ENCODE measurements at regions not wholly inside any gene's neighbourhood (a gene's known extent, or its start where the extent isn't known, plus 50 kb on each side); places are given as distances from the start of the nearest gene placed in this dataset.

DNA sequence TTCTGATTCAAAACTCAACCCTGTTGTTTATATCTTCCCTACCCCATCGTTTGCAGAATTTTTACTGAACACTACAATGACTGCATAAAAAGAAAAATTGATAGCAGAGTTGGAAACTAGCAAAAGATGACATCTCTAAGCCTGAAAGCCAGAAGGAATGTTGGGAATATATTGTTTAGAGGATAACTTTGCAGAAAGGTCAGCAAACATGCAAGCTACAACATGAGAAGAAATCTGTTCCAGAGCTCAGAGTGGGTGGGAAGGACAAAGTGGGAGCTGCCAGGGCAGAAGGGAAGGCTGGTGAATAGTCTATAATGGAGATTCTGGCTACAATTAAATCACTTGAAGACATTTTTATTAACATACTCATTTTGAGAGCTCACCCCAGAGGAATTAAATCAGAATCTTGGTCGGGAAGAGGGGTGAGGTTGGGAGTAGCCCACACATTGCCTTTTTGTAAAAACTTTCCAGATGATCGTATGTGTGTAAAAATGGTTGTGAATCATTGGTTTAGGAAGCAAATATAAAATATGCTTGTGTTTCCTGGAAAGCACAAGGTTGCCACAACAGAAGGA lies 574.8 kb downstream of the FLRT2 start:
- DNase-seq (ENCODE audit: low read depth) = no peak
- H3K4me3 ChIP-seq (ENCODE audit: low read depth, low read length) = no peak overlapping the region
- TF ChIP-seq, protein P1, sequence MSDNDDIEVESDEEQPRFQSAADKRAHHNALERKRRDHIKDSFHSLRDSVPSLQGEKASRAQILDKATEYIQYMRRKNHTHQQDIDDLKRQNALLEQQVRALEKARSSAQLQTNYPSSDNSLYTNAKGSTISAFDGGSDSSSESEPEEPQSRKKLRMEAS (IDR thresholded peaks at IDR 0.05; ENCODE audit: low read depth, low read length) = no peak
- no peak for TF ChIP-seq MYC (IDR thresholded peaks at IDR 0.05; ENCODE audit: low read depth, low read length)
- no peak for TF ChIP-seq POLR2A (IDR thresholded peaks at IDR 0.05; ENCODE audit: extremely low read depth, insufficient read length)
- TF ChIP-seq, protein P2, sequence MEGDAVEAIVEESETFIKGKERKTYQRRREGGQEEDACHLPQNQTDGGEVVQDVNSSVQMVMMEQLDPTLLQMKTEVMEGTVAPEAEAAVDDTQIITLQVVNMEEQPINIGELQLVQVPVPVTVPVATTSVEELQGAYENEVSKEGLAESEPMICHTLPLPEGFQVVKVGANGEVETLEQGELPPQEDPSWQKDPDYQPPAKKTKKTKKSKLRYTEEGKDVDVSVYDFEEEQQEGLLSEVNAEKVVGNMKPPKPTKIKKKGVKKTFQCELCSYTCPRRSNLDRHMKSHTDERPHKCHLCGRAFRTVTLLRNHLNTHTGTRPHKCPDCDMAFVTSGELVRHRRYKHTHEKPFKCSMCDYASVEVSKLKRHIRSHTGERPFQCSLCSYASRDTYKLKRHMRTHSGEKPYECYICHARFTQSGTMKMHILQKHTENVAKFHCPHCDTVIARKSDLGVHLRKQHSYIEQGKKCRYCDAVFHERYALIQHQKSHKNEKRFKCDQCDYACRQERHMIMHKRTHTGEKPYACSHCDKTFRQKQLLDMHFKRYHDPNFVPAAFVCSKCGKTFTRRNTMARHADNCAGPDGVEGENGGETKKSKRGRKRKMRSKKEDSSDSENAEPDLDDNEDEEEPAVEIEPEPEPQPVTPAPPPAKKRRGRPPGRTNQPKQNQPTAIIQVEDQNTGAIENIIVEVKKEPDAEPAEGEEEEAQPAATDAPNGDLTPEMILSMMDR (IDR thresholded peaks at IDR 0.05; ENCODE audit: low read depth, low read length) = no peak

DNA sequence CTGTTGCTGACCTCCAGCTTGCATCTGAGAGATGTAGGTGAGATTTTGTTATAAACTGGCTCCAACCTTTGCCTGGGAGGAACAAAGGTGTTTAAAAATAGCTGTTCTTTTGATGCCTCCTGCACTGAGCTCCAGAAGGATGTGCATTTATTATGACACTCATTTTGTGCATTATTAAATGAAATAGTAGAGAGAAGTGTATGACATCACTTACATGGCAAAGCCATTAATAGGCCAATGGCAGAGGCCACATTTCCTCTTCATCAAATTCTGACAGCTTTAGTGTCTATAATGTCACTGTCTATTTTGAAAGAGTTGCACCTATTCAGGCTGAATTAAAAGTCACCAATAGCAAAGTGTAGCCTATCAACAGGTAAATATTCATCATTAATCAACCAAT lies 564.6 kb downstream of the FLRT2 start:
- H3K4me3 ChIP-seq (ENCODE audit: low read depth, low read length) = no peak overlapping the region
- DNase-seq (ENCODE audit: low read depth) = no peak
- no peak for TF ChIP-seq MYC (IDR thresholded peaks at IDR 0.05; ENCODE audit: low read depth, low read length)
- no peak for TF ChIP-seq POLR2A (IDR thresholded peaks at IDR 0.05; ENCODE audit: extremely low read depth, insufficient read length)
- TF ChIP-seq, protein P1 (IDR thresholded peaks at IDR 0.05; ENCODE audit: low read depth, low read length) = no peak
- TF ChIP-seq, protein P2 (IDR thresholded peaks at IDR 0.05; ENCODE audit: low read depth, low read length) = no peak

DNA sequence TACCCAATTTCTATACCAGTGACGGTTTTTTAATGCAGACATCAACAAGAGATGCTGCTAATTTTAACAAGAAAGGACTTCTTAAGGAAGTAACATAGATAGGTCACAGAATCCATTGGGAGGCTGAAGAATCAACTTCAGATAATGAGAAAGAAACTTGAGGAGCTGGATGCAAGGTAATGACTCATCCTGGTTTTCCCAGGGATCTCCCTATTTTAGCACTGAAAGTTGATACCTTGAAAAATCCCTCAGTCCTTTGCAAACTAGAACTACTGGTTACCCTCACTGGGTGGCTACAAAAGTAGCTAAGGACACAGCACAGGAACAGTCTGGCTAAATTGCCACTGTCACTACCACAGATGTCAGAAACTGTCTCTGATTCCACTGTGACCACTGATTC lies 561.9 kb downstream of the FLRT2 start:
- TF ChIP-seq MYC (IDR thresholded peaks at IDR 0.05; ENCODE audit: low read depth, low read length) = no peak
- TF ChIP-seq, protein P2 (IDR thresholded peaks at IDR 0.05; ENCODE audit: low read depth, low read length) = no peak
- TF ChIP-seq, protein P1 (IDR thresholded peaks at IDR 0.05; ENCODE audit: low read depth, low read length) = no peak
- no peak for TF ChIP-seq POLR2A (IDR thresholded peaks at IDR 0.05; ENCODE audit: extremely low read depth, insufficient read length)

DNA sequence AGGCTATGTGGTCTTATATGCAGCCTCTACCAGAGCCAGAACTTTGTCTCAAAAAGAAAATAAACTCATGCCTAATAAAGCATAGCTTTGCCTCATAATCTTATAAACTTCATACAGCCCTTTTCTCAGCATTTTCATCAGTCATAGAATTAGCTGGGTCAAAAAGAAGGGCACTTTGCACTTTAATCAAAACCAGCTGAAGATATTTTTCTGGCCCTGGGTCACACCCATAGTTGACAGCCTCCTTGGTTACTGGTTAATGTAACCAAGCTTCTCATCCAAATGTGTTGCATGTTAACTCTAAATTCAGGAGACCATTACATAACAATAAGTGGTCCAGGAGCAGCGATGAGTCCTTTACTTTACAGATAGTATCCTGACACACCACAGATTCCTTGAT lies 558.2 kb downstream of the FLRT2 start:
- DNase-seq (ENCODE audit: low read depth) = no peak
- no peak overlapping the region for H3K4me3 ChIP-seq (ENCODE audit: low read depth, low read length)
- TF ChIP-seq MYC (IDR thresholded peaks at IDR 0.05; ENCODE audit: low read depth, low read length) = no peak
- TF ChIP-seq, protein P1 (IDR thresholded peaks at IDR 0.05; ENCODE audit: low read depth, low read length) = no peak
- TF ChIP-seq, protein P2 (IDR thresholded peaks at IDR 0.05; ENCODE audit: low read depth, low read length) = no peak

More for the DNA sequence above, 561.9 kb downstream of the FLRT2 start:
- no peak overlapping the region for H3K4me3 ChIP-seq (ENCODE audit: low read depth, low read length)
- no peak for DNase-seq (ENCODE audit: low read depth)

DNA sequence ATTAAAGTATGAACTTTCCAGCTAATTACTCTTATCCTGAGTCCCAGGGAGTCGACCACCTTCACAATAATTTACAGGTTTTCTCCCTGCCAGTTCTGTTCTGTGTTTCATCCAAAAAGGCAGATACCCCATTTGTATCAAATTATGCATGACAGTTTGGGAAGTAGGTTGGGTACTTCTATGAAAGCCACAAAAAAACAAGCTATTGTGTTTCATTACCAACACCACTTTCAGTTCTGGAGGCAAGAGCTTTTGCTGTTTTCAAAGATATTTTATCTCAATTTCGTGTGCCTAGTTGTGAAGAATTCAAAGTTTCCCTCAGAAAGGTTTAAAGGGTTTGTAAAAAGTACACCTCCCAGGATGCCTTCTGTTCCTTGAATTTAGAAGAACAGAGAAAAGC lies 557.4 kb downstream of the FLRT2 start:
- no peak for DNase-seq (ENCODE audit: low read depth)
- H3K4me3 ChIP-seq (ENCODE audit: low read depth, low read length) = no peak overlapping the region
- TF ChIP-seq, protein P2 (IDR thresholded peaks at IDR 0.05; ENCODE audit: low read depth, low read length) = no peak
- TF ChIP-seq, protein P1 (IDR thresholded peaks at IDR 0.05; ENCODE audit: low read depth, low read length) = no peak
- TF ChIP-seq MYC (IDR thresholded peaks at IDR 0.05; ENCODE audit: low read depth, low read length) = no peak
- no peak for TF ChIP-seq POLR2A (IDR thresholded peaks at IDR 0.05; ENCODE audit: extremely low read depth, insufficient read length)

Measured in NB4 (cell line).